Stimulated activated CD8-positive, alpha-beta memory T cell treated with anti-CD3 and anti-CD28 coated beads, Interleukin-4, amount 100 ng/mL, for 48 hours (primary cell): ENCODE measurements at regions not wholly inside any gene's neighbourhood (a gene's known extent, or its start where the extent isn't known, plus 50 kb on each side); places are given as distances from the start of the nearest gene placed in this dataset.

Source experiments
- DNase-seq: peaks from one replicate; pipeline ENCODE4 v3.0.0-alpha.2; 2020

- no peak for DNase-seq
Observed at GRCh38 chr12:105977236-105977635, 161.5 kb downstream of the NUAK1 start.

- DNase-seq, result no peak
Observed at GRCh38 chr12:105977652-105978051, 161.1 kb downstream of the NUAK1 start.

GRCh38 chr12:105978276-105978675, 160.5 kb downstream of the NUAK1 start:
- no peak for DNase-seq

GRCh38 chr12:105978686-105979085, 160.1 kb downstream of the NUAK1 start:
- DNase-seq, result no peak

GRCh38 chr12:105980085-105980484, 158.7 kb downstream of the NUAK1 start:
- DNase-seq, result no peak

- DNase-seq, result no peak
Observed at GRCh38 chr12:105980533-105980932, 158.2 kb downstream of the NUAK1 start.

GRCh38 chr12:105982022-105982421, 156.7 kb downstream of the NUAK1 start:
- DNase-seq, result no peak

- DNase-seq, result no peak
Observed at GRCh38 chr12:105983622-105984320, 155.0 kb downstream of the NUAK1 start.

- DNase-seq, result no peak
Observed at GRCh38 chr12:105985383-105985782, 153.4 kb downstream of the NUAK1 start.

GRCh38 chr12:105986779-105987684, 151.7 kb downstream of the NUAK1 start:
- no peak for DNase-seq

- no peak for DNase-seq
Observed at GRCh38 chr12:105987685-105988035, 151.1 kb downstream of the NUAK1 start.

- no peak for DNase-seq
Observed at GRCh38 chr12:105992849-105993740, 145.7 kb downstream of the NUAK1 start.

GRCh38 chr12:105993766-105994555, 144.8 kb downstream of the NUAK1 start:
- no peak for DNase-seq

- no peak for DNase-seq
Observed at GRCh38 chr12:105995961-105996431, 142.8 kb downstream of the NUAK1 start.

- DNase-seq, result no peak
Observed at GRCh38 chr12:105998561-105998960, 140.2 kb downstream of the NUAK1 start.

GRCh38 chr12:106000382-106001104, 138.2 kb downstream of the NUAK1 start:
- DNase-seq, result no peak

GRCh38 chr12:106001105-106001836, 137.5 kb downstream of the NUAK1 start:
- DNase-seq, result no peak

GRCh38 chr12:106001837-106002218, 136.9 kb downstream of the NUAK1 start:
- no peak for DNase-seq

GRCh38 chr12:106003297-106003696, 135.5 kb downstream of the NUAK1 start:
- DNase-seq, result no peak

GRCh38 chr12:106004289-106004688, 134.5 kb downstream of the NUAK1 start:
- no peak for DNase-seq

GRCh38 chr12:106006382-106006781, 132.4 kb downstream of the NUAK1 start:
- no peak for DNase-seq
